GM12878 (cell line): ENCODE measurements at regions not wholly inside any gene's neighbourhood (a gene's known extent, or its start where the extent isn't known, plus 50 kb on each side); places are given as distances from the start of the nearest gene placed in this dataset.

Experiments
- ATAC-seq: fragments of 200-7000 bp; cut with Tn5 transposase; 3 replicates; pipeline ENCODE4 v1.9.1; 2020; ENCODE audit warnings: mild to moderate bottlenecking, moderate library complexity
- BruUV-seq: library from RNA; stranded (reverse); fragments of 400-500 nt; replicated peaks from 2 replicates; lab custom pipeline; 2021; lab: Mats Ljungman, UMichigan
- CTCF ChIA-PET: fragments of 300-600 bp; sonication (Branson Sonifier 250); formaldehyde crosslinking; extraction: SDS; loops from one replicate; lab custom pipeline; 2021; ENCODE audit warnings: inconsistent platforms; lab: Yijun Ruan, JAX
- POLR2A ChIA-PET: fragments of 350-600 bp; formaldehyde crosslinking; extraction: SDS; loops from one replicate; lab custom pipeline; 2021; ENCODE audit warnings: inconsistent platforms; lab: Charles Lee
- RAD21 ChIA-PET: fragments of 300-600 bp; sonication (Branson Sonifier 250); formaldehyde crosslinking; loops from one replicate; lab custom pipeline; 2023; ENCODE audit warnings: antibody characterized with exemption; ENCODE audit not compliant: unreplicated experiment; lab: Charles Lee
- SMC1A ChIA-PET: fragments of 300-600 bp; sonication (Branson Sonifier 250); formaldehyde crosslinking; loops from one replicate; lab custom pipeline; 2023; ENCODE audit not compliant: unreplicated experiment, uncharacterized antibody; lab: Charles Lee
- DNase-seq: peaks from one replicate; pipeline ENCODE4 v3.0.0-alpha.2; 2011; ENCODE audit warnings: low read depth, low spot score
- FAIRE-seq: peaks from 3 replicates; lab custom pipeline; 2011; peaks lifted over from hg19 to GRCh38; lab: Jason Lieb, UNC
- H2AFZ ChIP-seq: 2 replicates; pipeline ENCODE4 v1.6.0; 2011; ENCODE audit warnings: low read depth, low read length, control low read depth; ENCODE audit not compliant: control insufficient read depth
- H3K27ac ChIP-seq: 2 replicates; pipeline ENCODE4 v1.5.1; 2011; ENCODE audit warnings: control low read depth; ENCODE audit not compliant: control insufficient read depth, insufficient read depth
- H3K27me3 ChIP-seq, 2 experiments: replicated peaks in 1 of 2; 2 replicates each; pipeline versions ENCODE4 v1.6.0 to v1.6.1; 2011; ENCODE audit warnings: low read length in 1 of 2; ENCODE audit not compliant: control insufficient read depth in 2 of 2, insufficient read depth in 2 of 2
- H3K36me3 ChIP-seq, 2 experiments: 2 replicates each; pipeline ENCODE4 v1.5.1; 2011; ENCODE audit warnings: low read length in 1 of 2; ENCODE audit not compliant: control insufficient read depth in 2 of 2, insufficient read depth in 2 of 2
- H3K4me1 ChIP-seq: 2 replicates; pipeline ENCODE4 v1.6.1; 2011; ENCODE audit warnings: mild to moderate bottlenecking, low read length, moderate library complexity, mixed read lengths; ENCODE audit not compliant: control insufficient read depth, insufficient read depth
- H3K4me2 ChIP-seq: 2 replicates; pipeline ENCODE4 v1.6.0; 2011; ENCODE audit warnings: control low read depth; ENCODE audit not compliant: control insufficient read depth, insufficient read depth
- H3K4me3 ChIP-seq: fragments of 200-600 bp; sonication (generic); 2 replicates; pipeline ENCODE4 v1.5.1; 2016
- H3K79me2 ChIP-seq: 2 replicates; pipeline ENCODE4 v1.6.0; 2011; ENCODE audit warnings: low read length; ENCODE audit not compliant: control insufficient read depth, insufficient read depth
- H3K9ac ChIP-seq: 2 replicates; pipeline ENCODE4 v1.8.0; 2011; ENCODE audit warnings: low read length, control low read depth, mixed read lengths; ENCODE audit not compliant: control insufficient read depth, insufficient read depth
- H3K9me3 ChIP-seq: replicated peaks from 3 replicates; pipeline ENCODE4 v1.5.1; 2011; ENCODE audit warnings: mild to moderate bottlenecking, low read length; ENCODE audit not compliant: control insufficient read depth, insufficient read depth
- H4K20me1 ChIP-seq: 2 replicates; pipeline ENCODE4 v1.6.0; 2011; ENCODE audit not compliant: control insufficient read depth, insufficient read depth
- HDAC2 ChIP-seq: fragments of 200-600 bp; sonication (generic); IDR thresholded peaks from 2 replicates; pipeline ENCODE4 v1.6.1; 2017
- MXI1 ChIP-seq: fragments of 150-350 bp; IDR thresholded peaks from 2 replicates; pipeline ENCODE4 v1.6.1; 2011; ENCODE audit warnings: low read depth, mild to moderate bottlenecking, inconsistent platforms, low read length, improper control_type of control experiment
- POLR2AphosphoS5 ChIP-seq: IDR thresholded peaks from 2 replicates; pipeline ENCODE4 v1.6.1; 2011; ENCODE audit warnings: mild to moderate bottlenecking, low read length, inconsistent platforms
- RAD51 ChIP-seq: fragments of 450-650 bp; IDR thresholded peaks from 2 replicates; pipeline ENCODE4 v1.6.1; 2016; ENCODE audit warnings: moderate library complexity, mild to moderate bottlenecking, inconsistent platforms
- SMARCA5 ChIP-seq: fragments of 450-650 bp; IDR thresholded peaks from 2 replicates; pipeline ENCODE4 v1.6.1; 2017; ENCODE audit warnings: mild to moderate bottlenecking
- ZNF592 ChIP-seq: fragments of 450-650 bp; IDR thresholded peaks from 2 replicates; pipeline ENCODE4 v1.6.1; 2017; ENCODE audit warnings: mild to moderate bottlenecking, moderate library complexity
- ZNF687 ChIP-seq: fragments of 450-650 bp; IDR thresholded peaks from 2 replicates; pipeline ENCODE4 v1.6.1; 2017; ENCODE audit warnings: mild to moderate bottlenecking, moderate library complexity
- ZSCAN29 ChIP-seq: fragments of 450-650 bp; IDR thresholded peaks from 2 replicates; pipeline ENCODE4 v1.6.1; 2017; ENCODE audit warnings: mild to moderate bottlenecking, moderate library complexity
- WGBS: methylation state at CpG from one replicate; pipeline ENCODE4 v1.1.6; 2016; ENCODE audit warnings: low lambda C conversion rate; ENCODE audit not compliant: insufficient replicate concordance, insufficient coverage; ENCODE audit errors: missing lambda C conversion rate; 5-methylcytosine and 5-hydroxymethylcytosine counted together
- in situ Hi-C: fragments of 300-500 bp; cut with MboI; formaldehyde crosslinking; loops from 9 replicates; pipeline ENCODE4 v1.14.3; 2018; ENCODE audit warnings: mixed read lengths
- intact Hi-C: fragments of 100-400 bp; cut with micrococcal nuclease; formaldehyde crosslinking; loops from one replicate; pipeline ENCODE4 v1.14.2; 2022; ENCODE audit not compliant: unreplicated experiment
- TF ChIP-seq, protein P1 (sequence below): IDR thresholded peaks from 2 replicates; pipeline ENCODE4 v1.6.1; 2012; ENCODE audit warnings: mild to moderate bottlenecking, low read depth, low read length

- ChIA-PET POLR2A (interaction anchor here (0.5 kb wide), 1 partner anchor 97 kb away, joined by 8 read pairs; no protein-coding TSS in a partner anchor), RAD21 (no interaction called here), SMC1A (no interaction called here), CTCF (interaction anchor here (1.0 kb wide), 1 partner anchor 177 kb away, joined by 3 read pairs; no protein-coding TSS in a partner anchor)
- no peaks in the 10 kb centered on the region; the same call in 1 of the 2 replicates for H3K4me1 ChIP-seq
- H3K36me3 ChIP-seq, result no peaks in the 10 kb centered on the region
- H3K4me3 ChIP-seq, result no peak overlapping the region
- DNase-seq (no peak), ATAC-seq (no peak), FAIRE-seq (no peak)
- H3K9me3 ChIP-seq, result no peaks in the 10 kb centered on the region; the same call in 2 of the 3 replicates
- no peaks in the 10 kb centered on the region for H4K20me1 ChIP-seq
- BruUV-seq, result no TSS peak
- intact Hi-C loops (no loop called here), in situ Hi-C loops (no loop called here)
- WGBS, result 3% methylated on average over 2 of the region's 2 CpGs
- no peak overlapping the region for H3K4me2 ChIP-seq
- no peaks in the 10 kb centered on the region for H3K79me2 ChIP-seq
- no peak overlapping the region for H2AFZ ChIP-seq
- TF ChIP-seq ZNF592, result no peak
- TF ChIP-seq HDAC2, result no peak
- TF ChIP-seq SMARCA5, result no peak
- no peak for TF ChIP-seq ZSCAN29
- TF ChIP-seq ZNF687, result no peak
- no peak for TF ChIP-seq RAD51
- no peak for TF ChIP-seq MXI1
- TF ChIP-seq, protein P1, sequence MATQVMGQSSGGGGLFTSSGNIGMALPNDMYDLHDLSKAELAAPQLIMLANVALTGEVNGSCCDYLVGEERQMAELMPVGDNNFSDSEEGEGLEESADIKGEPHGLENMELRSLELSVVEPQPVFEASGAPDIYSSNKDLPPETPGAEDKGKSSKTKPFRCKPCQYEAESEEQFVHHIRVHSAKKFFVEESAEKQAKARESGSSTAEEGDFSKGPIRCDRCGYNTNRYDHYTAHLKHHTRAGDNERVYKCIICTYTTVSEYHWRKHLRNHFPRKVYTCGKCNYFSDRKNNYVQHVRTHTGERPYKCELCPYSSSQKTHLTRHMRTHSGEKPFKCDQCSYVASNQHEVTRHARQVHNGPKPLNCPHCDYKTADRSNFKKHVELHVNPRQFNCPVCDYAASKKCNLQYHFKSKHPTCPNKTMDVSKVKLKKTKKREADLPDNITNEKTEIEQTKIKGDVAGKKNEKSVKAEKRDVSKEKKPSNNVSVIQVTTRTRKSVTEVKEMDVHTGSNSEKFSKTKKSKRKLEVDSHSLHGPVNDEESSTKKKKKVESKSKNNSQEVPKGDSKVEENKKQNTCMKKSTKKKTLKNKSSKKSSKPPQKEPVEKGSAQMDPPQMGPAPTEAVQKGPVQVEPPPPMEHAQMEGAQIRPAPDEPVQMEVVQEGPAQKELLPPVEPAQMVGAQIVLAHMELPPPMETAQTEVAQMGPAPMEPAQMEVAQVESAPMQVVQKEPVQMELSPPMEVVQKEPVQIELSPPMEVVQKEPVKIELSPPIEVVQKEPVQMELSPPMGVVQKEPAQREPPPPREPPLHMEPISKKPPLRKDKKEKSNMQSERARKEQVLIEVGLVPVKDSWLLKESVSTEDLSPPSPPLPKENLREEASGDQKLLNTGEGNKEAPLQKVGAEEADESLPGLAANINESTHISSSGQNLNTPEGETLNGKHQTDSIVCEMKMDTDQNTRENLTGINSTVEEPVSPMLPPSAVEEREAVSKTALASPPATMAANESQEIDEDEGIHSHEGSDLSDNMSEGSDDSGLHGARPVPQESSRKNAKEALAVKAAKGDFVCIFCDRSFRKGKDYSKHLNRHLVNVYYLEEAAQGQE, result no peak
- TF ChIP-seq POLR2AphosphoS5, result no peak
- no peak overlapping the region for H3K9ac ChIP-seq
- H3K27ac ChIP-seq, result no peak overlapping the region
- H3K27me3 ChIP-seq, result no peaks in the 10 kb centered on the region
Measured at GRCh38 chr10:90417476-90418210, 440.2 kb downstream of the HTR7 start.
